GM18498 (cell line): ENCODE measurements at regions not wholly inside any gene's neighbourhood (a gene's known extent, or its start where the extent isn't known, plus 50 kb on each side); places are given as distances from the start of the nearest gene placed in this dataset.
"Not testable (repeated sequence)": the region's sequence is repeated elsewhere in the genome, so short reads cannot be mapped to it uniquely, and the experiment has no call there.

Experiments used
- ATAC-seq: cut with Tn5 transposase; IDR thresholded peaks from one replicate; pipeline ENCODE4 v1.9.1; 2021; ENCODE audit warnings: mild to moderate bottlenecking, moderate library complexity; ENCODE audit not compliant: unreplicated experiment

DNA sequence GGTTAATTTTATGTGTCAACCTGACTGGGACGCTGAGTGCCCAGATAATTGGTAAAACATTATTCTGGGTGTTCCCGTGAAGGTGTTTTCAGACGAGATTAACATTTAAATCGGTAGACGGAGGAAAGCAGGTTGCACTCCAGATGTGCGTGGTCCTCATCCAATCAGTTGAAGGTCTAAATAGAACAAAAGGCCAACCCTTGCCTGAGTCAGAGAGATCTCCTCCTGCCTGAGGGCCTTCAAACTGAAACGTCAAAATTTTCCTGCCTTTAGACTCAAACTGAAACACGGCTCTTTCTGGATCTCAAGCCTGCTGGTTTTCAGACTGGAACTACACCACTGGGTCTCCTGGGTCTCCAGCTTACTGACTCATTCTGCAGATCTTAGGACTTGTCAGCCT, 70.9 kb downstream of the NPIPA5 start:
- not testable (repeated sequence) for ATAC-seq

DNA sequence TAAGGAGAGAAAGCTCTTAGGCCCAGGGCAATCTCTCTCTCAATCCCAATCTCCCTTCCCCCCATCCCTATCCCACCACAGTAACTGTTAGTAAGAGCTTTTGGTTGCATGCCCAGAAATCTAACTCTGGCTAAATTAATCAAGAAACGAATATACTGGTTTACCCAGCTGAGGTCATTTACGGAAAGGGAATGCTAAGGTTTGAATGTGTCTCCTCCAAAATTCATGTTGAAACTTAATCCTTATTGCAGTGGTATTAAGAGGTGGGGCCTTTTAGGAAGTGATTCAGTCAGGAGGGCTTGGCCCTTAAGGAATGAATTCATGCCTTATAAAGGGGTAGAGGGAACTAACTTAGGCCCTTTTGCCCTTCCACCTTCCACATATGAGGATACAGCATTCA, 72.2 kb downstream of the NPIPA5 start:
- not testable (repeated sequence) for ATAC-seq

DNA sequence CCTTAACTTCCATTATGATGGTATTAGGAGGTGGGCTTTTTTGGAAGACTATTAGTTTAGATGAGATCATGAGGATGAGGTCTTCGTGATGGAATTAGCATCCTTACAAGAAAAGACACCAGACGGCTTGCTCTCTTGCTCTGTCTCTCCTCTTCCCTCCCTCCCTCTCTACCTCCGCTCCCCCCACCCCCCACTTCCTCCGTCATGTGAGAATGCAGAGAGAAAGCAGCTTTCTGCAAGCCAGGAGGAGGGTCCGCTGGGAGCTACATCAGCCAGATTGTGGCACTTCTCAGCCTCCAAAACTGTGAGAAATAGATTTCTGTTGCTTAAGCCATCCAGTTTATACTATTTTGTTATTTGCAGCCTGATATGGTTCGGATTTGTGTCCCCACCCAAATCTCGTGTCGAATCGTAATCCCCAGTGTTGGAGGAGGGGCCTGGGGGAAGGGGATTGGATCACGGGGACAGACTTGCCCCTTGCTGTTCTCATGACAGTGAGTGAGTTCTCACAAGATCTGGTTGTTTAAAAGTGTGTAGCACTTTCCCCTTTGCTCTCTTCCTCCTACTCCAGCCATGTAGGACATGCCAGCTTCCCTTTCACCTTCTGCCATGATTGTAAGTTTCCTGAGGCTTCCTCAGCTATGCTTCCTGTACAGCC, 74.3 kb downstream of the NPIPA5 start:
- ATAC-seq, result not testable (repeated sequence)

DNA sequence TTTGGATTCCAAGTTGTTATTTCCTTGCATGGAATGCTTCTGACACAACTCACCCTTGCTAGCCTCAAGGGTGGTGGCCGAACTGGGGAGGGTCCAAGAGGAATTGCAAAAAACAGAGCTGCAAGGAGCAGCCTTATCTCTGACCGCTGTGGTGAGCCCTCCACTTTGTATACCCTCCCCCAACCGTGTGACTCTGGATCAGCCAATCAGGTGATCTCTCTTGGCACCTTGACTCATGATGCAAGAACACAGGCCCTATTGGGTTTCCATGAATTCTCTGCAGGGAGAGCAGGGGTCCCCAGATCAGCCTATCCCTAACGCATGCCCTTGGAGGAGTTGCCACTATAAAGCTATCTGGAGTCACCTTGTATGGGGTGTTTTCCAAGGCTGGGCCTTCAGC, 81.0 kb downstream of the NPIPA5 start:
- not testable (repeated sequence) for ATAC-seq

DNA sequence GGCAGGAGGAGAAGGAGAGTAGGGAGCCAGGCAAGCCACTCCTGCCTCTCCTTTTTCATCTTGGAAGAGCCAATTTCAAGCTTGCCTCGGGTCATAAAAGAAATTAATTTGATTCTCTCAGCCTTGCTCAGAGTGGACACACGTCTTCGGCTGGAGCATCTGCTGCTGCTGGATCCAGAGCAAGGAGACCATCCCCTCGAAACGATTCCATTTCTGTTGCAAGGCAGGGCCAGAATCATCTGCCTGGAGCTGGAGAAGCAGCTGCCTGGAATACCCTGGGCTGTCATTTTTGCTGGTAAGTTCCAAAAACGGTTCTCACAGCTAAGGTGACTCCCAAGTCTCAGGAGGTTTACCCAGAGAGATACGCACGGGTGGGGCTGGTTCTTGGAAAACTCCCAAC, 103.3 kb downstream of the NPIPA5 start:
- ATAC-seq, result not testable (repeated sequence)

DNA sequence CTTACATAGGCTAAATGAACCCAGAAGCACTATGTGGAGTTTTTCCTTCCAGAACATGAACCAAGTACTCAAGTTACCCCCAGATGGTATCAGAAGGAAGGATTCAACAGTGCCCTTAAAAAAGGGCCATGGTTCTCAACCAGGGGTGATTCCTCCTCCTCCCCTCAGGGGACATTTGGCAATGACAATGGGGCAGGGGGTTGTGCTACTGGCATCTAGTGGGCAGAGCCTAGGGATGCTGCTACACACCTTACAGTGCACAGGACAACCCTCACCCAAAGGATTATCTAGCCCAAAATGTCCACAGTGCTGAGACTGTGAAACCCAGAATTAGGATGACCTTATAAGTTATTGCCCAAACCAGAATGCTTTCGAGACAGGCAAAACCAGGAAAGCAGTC, 104.1 kb downstream of the NPIPA5 start:
- not testable (repeated sequence) for ATAC-seq

DNA sequence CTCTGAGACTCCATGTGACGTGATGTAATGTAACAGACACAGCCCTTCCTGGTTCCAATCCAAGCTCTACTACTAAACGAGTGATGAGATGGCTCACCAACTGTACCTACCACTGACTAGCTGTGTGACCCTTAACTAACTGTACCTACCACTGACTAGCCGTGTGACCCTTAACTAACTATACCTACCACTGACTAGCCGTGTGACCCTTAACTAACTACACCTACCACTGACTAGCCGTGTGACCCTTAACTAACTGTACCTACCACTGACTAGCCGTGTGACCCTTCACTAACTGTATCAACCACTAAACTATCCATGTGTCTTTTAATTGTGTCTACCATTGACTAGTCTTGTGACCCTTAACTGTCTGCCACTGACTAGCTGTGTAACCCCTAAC, 111.2 kb downstream of the NPIPA5 start:
- not testable (repeated sequence) for ATAC-seq

DNA sequence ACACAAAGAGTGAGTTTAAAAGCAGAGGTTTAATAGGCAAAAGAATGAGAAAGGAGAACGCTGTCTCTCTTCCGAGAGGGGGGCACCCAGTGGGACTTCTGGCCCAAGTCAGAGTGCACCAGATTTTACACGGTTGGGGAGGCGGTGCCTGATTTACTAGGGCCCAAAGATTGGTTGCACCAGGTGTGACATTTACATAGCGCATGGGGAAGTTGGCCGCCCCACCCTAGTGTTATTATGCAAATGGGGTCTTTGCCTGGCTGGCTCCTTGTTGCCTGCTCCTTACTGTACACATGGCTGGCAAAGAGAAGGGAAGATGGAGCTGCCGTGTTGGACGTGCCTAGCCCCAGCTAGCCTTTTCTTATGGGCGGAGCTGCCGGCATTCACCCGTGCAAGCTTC, 115.9 kb downstream of the NPIPA5 start:
- ATAC-seq, result not testable (repeated sequence)

DNA sequence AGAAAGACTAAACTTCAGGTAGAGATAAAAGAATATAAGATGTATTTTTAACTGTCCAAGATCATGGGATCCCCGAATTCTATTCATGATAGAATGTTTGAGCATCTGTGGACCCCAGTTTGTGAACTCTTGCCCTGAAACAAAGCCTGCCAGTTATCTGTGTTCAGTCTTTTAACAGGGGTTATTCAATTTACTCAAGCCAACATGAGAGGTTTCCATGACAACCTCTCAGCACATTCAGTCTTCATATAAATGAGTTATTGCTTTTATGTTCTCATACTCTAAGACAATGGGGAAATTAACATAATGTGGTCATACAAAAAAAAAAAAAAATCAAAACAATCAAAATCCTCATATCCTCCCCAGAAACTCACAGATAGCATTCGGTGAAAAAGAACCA, 130.1 kb downstream of the NPIPA5 start:
- not testable (repeated sequence) for ATAC-seq

DNA sequence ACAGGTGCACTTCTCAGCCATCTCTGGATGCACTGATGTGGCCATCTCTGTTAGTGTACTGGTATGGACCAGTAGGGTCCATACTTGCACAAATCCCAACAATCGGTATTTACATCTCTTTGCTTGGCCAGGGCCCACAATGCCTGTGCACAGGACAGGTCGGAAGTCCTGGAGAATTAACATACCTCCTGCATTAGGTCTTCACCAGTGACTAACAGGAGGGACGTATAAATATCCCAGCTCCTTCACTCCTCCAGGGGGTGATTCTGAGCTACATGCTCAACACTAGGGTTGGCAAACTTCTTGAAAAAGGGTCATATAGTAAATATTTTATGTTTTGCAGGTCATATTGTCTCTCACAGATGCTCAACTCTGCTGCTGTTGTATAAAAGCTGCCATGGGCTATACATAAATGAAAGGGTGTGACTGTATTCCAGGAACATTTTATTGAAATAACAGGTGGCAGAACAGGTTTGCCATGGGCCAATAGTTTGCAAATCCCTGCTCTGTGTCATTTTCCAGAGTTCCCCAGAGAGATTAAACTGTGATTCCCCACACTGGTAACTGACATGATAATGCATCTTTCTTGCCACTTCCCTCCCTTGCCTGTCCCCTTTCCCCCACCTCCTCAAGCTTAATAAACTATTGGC, 141.3 kb downstream of the NPIPA5 start:
- ATAC-seq, result not testable (repeated sequence)

DNA sequence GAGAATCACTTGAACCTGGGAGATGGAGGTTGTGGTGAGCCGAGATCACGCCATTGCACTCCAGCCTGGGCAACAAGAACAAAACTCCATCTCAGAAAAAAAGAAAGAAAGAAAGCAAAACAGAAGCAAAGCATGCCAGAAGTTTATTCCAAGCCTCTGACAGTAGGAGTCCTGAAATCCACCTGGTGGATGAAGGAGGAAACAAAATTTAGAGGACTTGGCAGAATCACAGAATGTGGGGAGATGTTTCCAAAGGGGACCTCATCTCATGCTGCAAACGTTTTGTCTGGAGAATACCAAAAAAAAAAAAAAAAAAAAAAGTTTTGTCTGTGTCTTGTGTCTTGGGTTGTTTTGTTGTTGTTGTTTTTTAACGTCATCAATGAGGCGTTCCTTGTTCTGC, 141.1 kb upstream of the RRN3 start:
- not testable (repeated sequence) for ATAC-seq

DNA sequence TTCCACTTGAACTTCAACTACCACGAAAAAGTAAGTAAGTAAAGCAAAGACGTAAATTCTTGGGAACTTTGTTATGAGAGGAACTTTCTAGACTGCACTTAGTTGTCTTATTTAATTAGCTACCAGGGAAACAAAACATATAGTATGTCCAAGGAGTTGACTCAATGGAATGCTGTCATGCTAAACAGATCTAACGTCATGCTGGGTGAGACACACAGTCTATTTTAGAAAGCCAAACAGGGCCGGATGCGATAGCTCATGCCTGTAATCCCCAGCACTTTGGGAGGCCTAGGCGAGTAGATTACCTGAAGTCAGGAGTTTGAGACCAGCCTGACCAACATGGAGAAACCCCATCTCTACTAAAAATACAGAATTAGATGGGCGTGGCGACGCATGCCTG, 140.6 kb upstream of the RRN3 start:
- not testable (repeated sequence) for ATAC-seq

DNA sequence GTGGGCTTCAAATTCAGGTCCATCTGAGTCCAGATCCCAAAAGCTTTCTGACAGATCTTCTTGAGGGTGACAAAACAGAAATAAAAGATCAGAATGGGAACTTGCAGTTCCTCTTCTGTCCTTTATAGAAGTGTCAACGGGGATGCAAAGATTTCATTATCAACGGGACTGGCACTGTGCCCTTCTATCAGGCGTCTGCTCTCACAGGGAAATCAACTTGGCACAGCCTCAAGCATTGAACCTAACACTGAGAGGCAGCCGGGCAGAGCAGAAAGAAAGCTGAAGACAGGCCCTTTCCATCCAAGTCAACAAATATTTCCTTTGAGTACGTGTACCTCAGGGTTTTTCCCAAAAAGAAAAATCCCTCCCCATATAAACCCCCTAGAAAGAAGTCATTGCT, 136.4 kb upstream of the RRN3 start:
- not testable (repeated sequence) for ATAC-seq

DNA sequence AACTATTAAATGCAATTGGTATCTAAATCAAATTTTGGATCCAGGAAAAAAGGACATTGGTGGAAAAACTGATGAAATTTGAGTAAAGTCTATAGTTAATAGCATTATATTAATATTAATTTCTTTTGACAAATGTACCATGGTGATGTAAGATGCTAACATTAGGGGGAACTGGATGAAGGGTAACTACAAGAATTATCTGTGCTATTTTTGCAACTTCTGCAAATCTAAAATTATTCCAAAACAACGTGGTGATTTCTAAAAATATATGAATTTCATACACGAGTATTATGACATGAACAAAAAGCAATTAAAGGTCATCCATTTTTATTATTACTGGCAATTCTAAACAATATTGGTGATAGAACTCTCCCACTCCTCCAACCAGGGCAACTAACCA, 135.6 kb upstream of the RRN3 start:
- ATAC-seq, result not testable (repeated sequence)

DNA sequence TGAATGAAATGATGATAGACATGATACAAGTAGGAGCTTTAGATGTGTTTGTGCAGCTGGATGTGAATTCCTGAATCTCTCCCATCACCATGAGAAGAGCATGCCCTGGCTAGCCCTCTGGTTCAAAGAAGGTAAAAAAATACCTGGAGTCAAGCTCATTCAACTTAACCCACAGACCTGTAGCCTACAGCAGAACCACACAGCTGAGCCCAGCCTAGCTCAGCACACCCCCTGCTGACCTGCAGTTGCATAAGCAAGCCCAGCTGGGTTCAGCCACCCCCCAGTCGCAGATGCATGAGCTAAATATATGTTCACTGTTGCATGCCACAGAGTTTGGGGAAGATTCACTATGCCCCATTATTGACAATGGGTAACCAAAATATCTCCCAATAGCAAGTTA, 130.6 kb upstream of the RRN3 start:
- ATAC-seq, result not testable (repeated sequence)

DNA sequence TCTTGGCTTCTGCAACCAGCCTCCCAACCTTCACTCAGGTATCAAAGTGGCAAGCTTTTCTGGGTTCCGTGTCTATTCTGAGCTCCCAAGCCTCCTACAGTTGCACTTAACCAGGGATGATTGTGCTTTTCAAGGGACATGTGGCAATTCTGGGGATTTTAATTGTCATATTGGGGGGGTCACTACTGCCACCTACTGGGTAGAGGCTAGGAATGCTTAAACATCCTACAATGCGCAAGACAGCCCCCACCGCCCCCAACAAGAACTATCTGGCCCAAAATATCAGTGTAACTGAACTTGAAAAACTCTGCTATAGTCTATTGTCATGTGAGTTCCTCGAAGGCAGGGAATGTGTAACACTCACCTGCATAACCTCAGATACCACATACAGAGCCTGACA, 129.3 kb upstream of the RRN3 start:
- not testable (repeated sequence) for ATAC-seq

DNA sequence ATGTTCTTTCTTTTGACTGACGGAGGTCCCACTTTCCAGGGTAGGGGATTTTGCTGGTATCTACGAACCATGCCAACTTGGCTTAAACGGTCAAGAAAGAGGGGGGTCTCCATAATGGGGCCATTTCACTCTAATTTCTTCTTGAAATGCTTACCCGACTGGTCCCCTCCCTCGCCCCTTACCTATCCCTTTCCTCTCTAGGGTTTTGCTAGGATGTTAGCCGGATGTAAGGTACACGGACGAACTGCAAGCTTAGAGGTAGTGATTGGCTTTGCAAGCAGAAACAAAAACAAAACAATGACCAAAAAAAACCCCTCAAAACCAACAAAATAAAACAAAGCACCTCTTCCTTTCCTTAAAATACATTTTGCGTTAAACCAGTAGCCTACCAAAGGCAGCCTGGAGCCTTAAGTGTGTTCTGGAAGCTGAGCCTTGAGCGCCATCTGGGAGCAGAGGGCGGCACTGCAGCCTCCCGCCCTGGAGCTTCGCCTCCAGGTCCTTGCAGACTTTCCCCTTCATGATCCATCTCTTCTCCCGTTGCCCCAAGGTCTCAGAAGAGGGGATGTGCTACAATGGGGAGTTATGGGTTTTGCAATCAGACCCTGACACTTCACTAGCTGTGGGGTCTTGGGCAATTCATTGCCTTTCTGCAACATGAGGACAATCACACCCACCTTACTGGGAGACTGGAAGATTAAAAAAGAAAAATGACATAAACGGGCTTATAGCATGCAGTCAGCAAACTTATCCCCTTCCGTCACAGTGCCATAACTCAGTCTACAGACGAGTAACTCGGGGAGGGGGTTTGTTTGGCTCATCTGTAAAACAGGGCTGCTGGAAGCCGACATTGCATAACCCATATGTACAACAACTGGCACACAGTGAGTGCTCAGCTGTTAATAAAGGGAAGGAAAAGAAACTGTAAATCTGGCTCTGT, 125.9 kb upstream of the RRN3 start:
- ATAC-seq, result peak; percentile 64

DNA sequence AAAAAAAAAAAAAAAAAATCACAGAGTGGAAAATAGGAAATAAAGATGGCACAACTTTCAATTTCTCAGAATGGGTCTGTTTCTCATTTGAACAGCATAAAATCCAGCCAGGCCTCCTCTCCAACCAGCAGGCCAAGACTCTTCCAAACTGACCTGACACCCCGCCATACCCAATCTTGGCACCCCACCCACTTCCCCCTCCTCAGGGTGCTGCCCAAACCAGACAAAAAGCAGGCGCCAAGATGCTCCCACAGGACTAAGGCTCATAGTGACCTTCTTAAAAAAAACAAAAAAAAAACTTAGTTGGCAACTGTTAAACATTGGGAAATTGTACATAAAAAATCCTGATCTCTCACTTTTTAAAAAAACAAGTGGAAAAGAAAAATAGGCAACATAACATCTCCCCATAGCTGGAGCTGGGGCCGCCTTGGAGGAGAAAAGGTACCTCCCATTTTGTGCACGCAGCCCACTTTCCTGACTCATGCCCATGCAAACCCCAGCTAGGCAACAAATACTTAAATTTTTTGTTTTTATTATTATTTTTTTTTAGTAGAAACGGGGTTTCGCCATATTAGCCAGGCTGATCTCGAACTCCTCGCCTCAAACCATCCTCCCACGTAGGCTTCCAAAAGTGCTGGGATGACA, 124.9 kb upstream of the RRN3 start:
- not testable (repeated sequence) for ATAC-seq

DNA sequence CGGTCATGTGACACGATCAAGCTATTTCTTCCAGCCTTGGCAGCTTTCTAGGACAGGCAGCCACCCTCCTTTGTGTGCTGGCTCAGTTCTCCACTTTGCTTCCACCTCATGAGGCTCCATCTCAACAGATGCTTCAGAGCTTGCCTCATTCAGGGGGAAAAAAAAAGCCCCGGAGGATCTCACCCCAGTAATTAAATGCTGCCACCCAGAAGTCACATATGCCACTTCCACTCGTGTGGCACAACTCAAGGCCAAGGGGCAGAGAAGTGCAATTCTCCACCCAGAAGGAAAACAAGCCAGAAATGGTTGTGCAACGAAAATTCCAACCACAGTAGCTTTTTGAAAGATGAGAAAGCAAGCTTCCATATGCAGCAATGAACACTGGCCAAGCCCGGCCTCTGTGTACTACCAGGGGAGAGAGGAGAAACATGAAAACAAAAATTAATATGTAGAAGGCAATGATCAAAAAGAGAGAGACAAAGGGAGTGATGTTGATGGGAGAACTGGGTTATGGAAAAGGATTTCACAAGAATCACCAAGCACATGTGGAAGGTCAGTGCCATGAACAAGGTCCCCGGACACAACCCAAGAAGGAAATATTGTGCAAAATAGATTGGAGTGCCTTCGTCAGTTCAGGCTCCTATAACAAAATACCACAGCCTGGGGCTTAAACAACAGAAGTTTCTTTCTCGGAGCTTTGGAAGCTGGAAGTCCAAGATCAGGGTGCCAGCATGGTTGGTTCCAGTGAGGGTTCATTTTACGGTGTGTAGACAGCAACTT, 113.3 kb upstream of the RRN3 start:
- not testable (repeated sequence) for ATAC-seq

DNA sequence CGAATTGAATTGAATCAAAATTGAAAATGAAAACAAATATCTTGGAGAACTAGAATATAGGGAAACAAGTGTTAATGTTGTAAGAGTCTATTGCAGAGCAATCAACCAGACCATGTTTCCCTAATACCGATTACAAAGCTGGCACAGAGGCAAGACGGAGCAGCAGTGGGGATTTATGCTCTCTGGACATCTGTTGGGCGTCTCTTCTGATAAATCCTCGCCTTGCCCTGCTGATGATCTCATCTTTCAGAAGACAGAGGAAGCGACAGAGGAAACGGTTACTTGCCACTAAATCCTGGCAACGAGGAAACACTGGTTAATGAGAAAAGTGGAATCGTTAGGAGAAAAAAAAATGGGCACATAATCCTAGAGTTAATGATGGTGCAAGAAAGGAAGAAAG, 112.4 kb upstream of the RRN3 start:
- not testable (repeated sequence) for ATAC-seq
